ENCODE measurements at regions not wholly inside any gene's neighbourhood (a gene's known extent, or its start where the extent isn't known, plus 50 kb on each side); places are given as distances from the start of the nearest gene placed in this dataset.

DNA sequence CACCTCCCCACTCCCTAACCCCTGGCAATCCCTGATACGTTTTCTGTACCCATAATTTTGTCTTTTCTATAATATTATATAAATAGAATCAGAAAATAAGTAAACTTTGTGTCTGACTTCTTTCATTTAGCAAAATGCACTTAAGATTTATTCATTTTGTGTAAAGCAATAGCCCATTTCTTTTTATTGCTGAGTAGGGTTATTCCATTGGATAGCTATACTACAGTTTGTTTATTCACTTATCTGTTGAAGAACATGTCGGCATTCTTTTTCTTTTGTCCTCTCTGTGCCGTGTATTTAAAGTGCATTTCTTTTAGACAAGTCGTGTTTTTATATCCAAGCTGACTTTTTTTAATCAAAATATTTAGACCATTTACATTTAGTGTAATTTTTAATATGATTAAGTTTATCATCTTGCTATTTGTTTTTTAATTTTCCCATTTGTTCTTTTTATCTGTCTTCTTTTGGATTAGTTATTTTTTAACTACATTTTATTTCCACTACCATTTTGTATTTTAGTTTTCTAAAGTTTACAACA is 176.4 kb upstream of the TSHZ3 start:
- Histone ChIP-seq H3K9me3 (ENCODE audit: control insufficient read depth in 4 of 4, low read length in 3 of 4) (peaks cover 1 to 13% (median 3%) of the 10 kb centered on the region in 4 donors), H3K27ac (ENCODE audit: low read depth in 1 of 2, low read length in 2 of 2) (no peak overlapping the region), H3K9ac (ENCODE audit: low read depth in 1 of 2, low read length in 2 of 2) (no peak overlapping the region), H3K4me3 (ENCODE audit: low read depth in 1 of 3, low read length in 3 of 3) (no peak overlapping the region), H3K27me3 (ENCODE audit: control insufficient read depth in 4 of 4, insufficient read depth in 4 of 4, low read length in 3 of 4) (no peaks in the 10 kb centered on the region), H3K36me3 (ENCODE audit: control insufficient read depth in 4 of 4, insufficient read depth in 3 of 4, low read depth in 1 of 4, low read length in 3 of 4) (no peaks in the 10 kb centered on the region), H3K4me1 (ENCODE audit: control insufficient read depth in 4 of 4, insufficient read depth in 4 of 4, low read length in 3 of 4) (no peaks in the 10 kb centered on the region)
- WGBS = 70% methylated on average over 4 of the region's 4 CpGs
- TF ChIP-seq YY1 (IDR thresholded peaks at IDR 0.05) = no peak
- TF ChIP-seq TAF1 (conservative IDR thresholded peaks at IDR 0.05) = no peak
- no peak for TF ChIP-seq EGR1 (IDR thresholded peaks at IDR 0.05; ENCODE audit: low read depth in 2 of 2)
- no peak for TF ChIP-seq REST (IDR thresholded peaks at IDR 0.05)
- no peak for TF ChIP-seq HNF4G (IDR thresholded peaks at IDR 0.05)
- TF ChIP-seq FOXA1 (IDR thresholded peaks at IDR 0.05) = no peak
- TF ChIP-seq JUND (IDR thresholded peaks at IDR 0.05) = no peak
- TF ChIP-seq RXRA (IDR thresholded peaks at IDR 0.05) = no peak
- TF ChIP-seq FOXA2 (IDR thresholded peaks at IDR 0.05) = no peak
- TF ChIP-seq NR2F2 (IDR thresholded peaks at IDR 0.05) = no peak
- no peak for TF ChIP-seq ZBTB33 (IDR thresholded peaks at IDR 0.05)
- TF ChIP-seq, protein P1, sequence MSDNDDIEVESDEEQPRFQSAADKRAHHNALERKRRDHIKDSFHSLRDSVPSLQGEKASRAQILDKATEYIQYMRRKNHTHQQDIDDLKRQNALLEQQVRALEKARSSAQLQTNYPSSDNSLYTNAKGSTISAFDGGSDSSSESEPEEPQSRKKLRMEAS (IDR thresholded peaks at IDR 0.05) = no peak
- no peak for TF ChIP-seq SP1 (IDR thresholded peaks at IDR 0.05)
- TF ChIP-seq RAD21 (IDR thresholded peaks at IDR 0.05) = no peak
- no peak for TF ChIP-seq ATF3 (IDR thresholded peaks at IDR 0.05)
- TF ChIP-seq HNF4A (conservative IDR thresholded peaks at IDR 0.05) = no peak
- no peak for DNase-seq (ENCODE audit: low spot score)

- H3K4me1 ChIP-seq (ENCODE audit: control insufficient read depth in 4 of 4, insufficient read depth in 4 of 4, low read length in 3 of 4) = no peaks in the 10 kb centered on the region
- H3K9me3 ChIP-seq (ENCODE audit: control insufficient read depth in 4 of 4, low read length in 3 of 4) = peaks cover 0 to 13% (median 3%) of the 10 kb centered on the region in 4 donors
- H3K36me3 ChIP-seq (ENCODE audit: control insufficient read depth in 4 of 4, insufficient read depth in 3 of 4, low read depth in 1 of 4, low read length in 3 of 4) = no peaks in the 10 kb centered on the region
- H3K4me3 ChIP-seq (ENCODE audit: low read depth in 1 of 3, low read length in 3 of 3) = no peak overlapping the region
- TF ChIP-seq RAD21 (IDR thresholded peaks at IDR 0.05) = no peak
- no peak for TF ChIP-seq CTCF (IDR thresholded peaks at IDR 0.05; ENCODE audit: low read depth, low read length, missing input control)
- TF ChIP-seq RXRA (IDR thresholded peaks at IDR 0.05) = no peak
- TF ChIP-seq FOXA2 (IDR thresholded peaks at IDR 0.05) = no peak
- no peak for TF ChIP-seq GABPA (IDR thresholded peaks at IDR 0.05 in 1 of 2, conservative IDR thresholded peaks at IDR 0.05 in 1 of 2)
- no peak for TF ChIP-seq HNF4G (IDR thresholded peaks at IDR 0.05)
- no peak for TF ChIP-seq ATF3 (IDR thresholded peaks at IDR 0.05)
- TF ChIP-seq HNF4A (conservative IDR thresholded peaks at IDR 0.05) = no peak
- no peak for TF ChIP-seq JUND (IDR thresholded peaks at IDR 0.05)
- TF ChIP-seq ZBTB33 (IDR thresholded peaks at IDR 0.05) = no peak
- H3K27ac ChIP-seq (ENCODE audit: low read depth in 1 of 2, low read length in 2 of 2) = no peak overlapping the region
- no peak for DNase-seq (ENCODE audit: low spot score)
- no peak overlapping the region for H3K9ac ChIP-seq (ENCODE audit: low read depth in 1 of 2, low read length in 2 of 2)
- H3K27me3 ChIP-seq (ENCODE audit: control insufficient read depth in 4 of 4, insufficient read depth in 4 of 4, low read length in 3 of 4) = no peaks in the 10 kb centered on the region
Measured at GRCh38 chr19:31527443-31527842, 178.2 kb upstream of the TSHZ3 start.
